ENCODE measurements at regions not wholly inside any gene's neighbourhood (a gene's known extent, or its start where the extent isn't known, plus 50 kb on each side); places are given as distances from the start of the nearest gene placed in this dataset.

DNA sequence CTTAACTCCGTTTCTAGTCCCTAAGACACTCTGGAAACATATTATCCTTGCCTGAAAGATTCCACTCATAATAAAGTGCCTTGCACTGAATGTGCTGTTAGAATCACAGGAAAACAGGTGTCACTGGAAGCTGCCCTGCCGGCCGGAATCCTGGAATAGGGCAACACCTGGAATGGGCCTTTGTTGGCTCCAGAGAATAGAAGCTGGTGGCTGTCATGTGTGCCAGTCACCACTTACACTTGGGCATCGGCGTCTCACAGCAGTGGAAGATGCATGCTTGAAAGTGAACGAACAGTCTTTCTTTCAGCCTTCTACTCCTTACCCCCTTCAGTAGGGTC, 90.8 kb upstream of the AFDN start:
- TF ChIP-seq, protein P1, sequence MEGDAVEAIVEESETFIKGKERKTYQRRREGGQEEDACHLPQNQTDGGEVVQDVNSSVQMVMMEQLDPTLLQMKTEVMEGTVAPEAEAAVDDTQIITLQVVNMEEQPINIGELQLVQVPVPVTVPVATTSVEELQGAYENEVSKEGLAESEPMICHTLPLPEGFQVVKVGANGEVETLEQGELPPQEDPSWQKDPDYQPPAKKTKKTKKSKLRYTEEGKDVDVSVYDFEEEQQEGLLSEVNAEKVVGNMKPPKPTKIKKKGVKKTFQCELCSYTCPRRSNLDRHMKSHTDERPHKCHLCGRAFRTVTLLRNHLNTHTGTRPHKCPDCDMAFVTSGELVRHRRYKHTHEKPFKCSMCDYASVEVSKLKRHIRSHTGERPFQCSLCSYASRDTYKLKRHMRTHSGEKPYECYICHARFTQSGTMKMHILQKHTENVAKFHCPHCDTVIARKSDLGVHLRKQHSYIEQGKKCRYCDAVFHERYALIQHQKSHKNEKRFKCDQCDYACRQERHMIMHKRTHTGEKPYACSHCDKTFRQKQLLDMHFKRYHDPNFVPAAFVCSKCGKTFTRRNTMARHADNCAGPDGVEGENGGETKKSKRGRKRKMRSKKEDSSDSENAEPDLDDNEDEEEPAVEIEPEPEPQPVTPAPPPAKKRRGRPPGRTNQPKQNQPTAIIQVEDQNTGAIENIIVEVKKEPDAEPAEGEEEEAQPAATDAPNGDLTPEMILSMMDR (optimal IDR thresholded peaks at IDR 0.05 in 1 of 3, IDR thresholded peaks at IDR 0.05 in 1 of 3, conservative IDR thresholded peaks at IDR 0.05 in 1 of 3; ENCODE audit: extremely low read depth in 1 of 3, insufficient read depth in 2 of 3, low read length in 3 of 3) = no peak
- TF ChIP-seq EZH2 (IDR thresholded peaks at IDR 0.05; ENCODE audit: low read length) = no peak

All from keratinocyte (primary cell).